HepG2 (cell line): ENCODE measurements at regions not wholly inside any gene's neighbourhood (a gene's known extent, or its start where the extent isn't known, plus 50 kb on each side); places are given as distances from the start of the nearest gene placed in this dataset.

Experiments used
- ATAC-seq: fragments of 200-7000 bp; cut with Tn5 transposase; 3 replicates; pipeline ENCODE4 v1.9.1; 2020; ENCODE audit warnings: mild to moderate bottlenecking, moderate library complexity
- BruUV-seq: library from RNA; stranded (reverse); fragments of 400-500 nt; replicated peaks from 2 replicates; lab custom pipeline; 2021; lab: Mats Ljungman, UMichigan
- CTCF ChIA-PET: fragments of 300-600 bp; formaldehyde crosslinking; extraction: SDS; loops from one replicate; lab custom pipeline; 2021; ENCODE audit warnings: low total read pairs, inconsistent platforms, low intra/inter-chr PET ratio; lab: Yijun Ruan, JAX
- POLR2A ChIA-PET: fragments of 350-600 bp; sonication (Branson Sonifier 250); formaldehyde crosslinking; loops from one replicate; lab custom pipeline; 2020; ENCODE audit warnings: antibody characterized with exemption, inconsistent platforms; lab: Yijun Ruan, JAX
- DNase-seq: peaks from one replicate; pipeline ENCODE4 v3.0.0-alpha.2; 2015; ENCODE audit warnings: low spot score
- FAIRE-seq: peaks from 3 replicates; lab custom pipeline; 2011; peaks lifted over from hg19 to GRCh38; lab: Jason Lieb, UNC
- H2AFZ ChIP-seq: one replicate; pipeline ENCODE4 v1.6.1; 2011; ENCODE audit warnings: low read length, inconsistent platforms
- H3K27ac ChIP-seq: fragments of 300-600 bp; 3 replicates; pipeline ENCODE4 v1.8.0; 2011; ENCODE audit warnings: mixed run types, mild to moderate bottlenecking, mixed read lengths, low read length, inconsistent platforms; ENCODE audit not compliant: insufficient read depth; ENCODE audit errors: extremely low read length
- H3K27me3 ChIP-seq, 2 experiments: fragments of 200-600 bp in 1 of 2; 2 replicates in 1 of 2; 3 replicates in 1 of 2; pipeline versions ENCODE4 v1.6.0 to v1.8.0; 2011; ENCODE audit warnings: low read length in 2 of 2, mild to moderate bottlenecking in 2 of 2, moderate library complexity in 2 of 2, inconsistent platforms in 1 of 2; ENCODE audit not compliant: insufficient read depth in 2 of 2, control insufficient read depth in 1 of 2
- H3K36me3 ChIP-seq, 2 experiments: fragments of 200-600 bp in 1 of 2; replicated peaks in 1 of 2; 2 replicates in 1 of 2; 3 replicates in 1 of 2; pipeline versions ENCODE4 v1.5.1 to v1.8.0; 2011; ENCODE audit warnings: low read length in 2 of 2, inconsistent platforms in 1 of 2; ENCODE audit not compliant: insufficient read depth in 2 of 2, control insufficient read depth in 1 of 2
- H3K4me1 ChIP-seq: 2 replicates; pipeline ENCODE4 v1.5.1; 2012; ENCODE audit warnings: low read length, inconsistent platforms; ENCODE audit not compliant: insufficient read depth
- H3K4me2 ChIP-seq: 2 replicates; pipeline ENCODE4 v1.6.0; 2011; ENCODE audit warnings: low read depth, low read length, inconsistent platforms
- H3K4me3 ChIP-seq, 3 experiments: fragments of 200-600 bp in 1 of 3; sonication (generic), shearing (Covaris generic) in 1 of 3; replicated peaks in 1 of 3; 2 replicates each; pipeline ENCODE4 v1.5.1; 2011 to 2016; ENCODE audit warnings: low read length in 3 of 3, inconsistent platforms in 2 of 3, low read depth in 2 of 3, mild to moderate bottlenecking in 2 of 3, control low read depth in 1 of 3, mixed read lengths in 1 of 3; ENCODE audit not compliant: insufficient read depth in 1 of 3
- H3K79me2 ChIP-seq: one replicate; pipeline ENCODE4 v1.6.1; 2011; ENCODE audit warnings: low read length, inconsistent platforms; ENCODE audit not compliant: insufficient read depth
- H3K9ac ChIP-seq: 2 replicates; pipeline ENCODE4 v1.6.0; 2011; ENCODE audit warnings: mild to moderate bottlenecking, low read depth, low read length, inconsistent platforms; ENCODE audit not compliant: insufficient read depth
- H3K9me3 ChIP-seq: 2 replicates; pipeline ENCODE4 v1.5.1; 2012; ENCODE audit warnings: mild to moderate bottlenecking, low read length
- H4K20me1 ChIP-seq: 2 replicates; pipeline ENCODE4 v1.6.0; 2011; ENCODE audit warnings: inconsistent platforms, mild to moderate bottlenecking, low read length, moderate library complexity; ENCODE audit not compliant: insufficient read depth
- FOSL2 ChIP-seq: sonication (generic); formaldehyde crosslinking; IDR thresholded peaks from 2 replicates; pipeline ENCODE4 v1.4.0; 2020; ENCODE audit warnings: missing genetic modification reagents
- FOXA3 ChIP-seq: IDR thresholded peaks from 2 replicates; pipeline ENCODE4 v1.6.1; 2016; ENCODE audit warnings: missing genetic modification reagents, missing compliant biosample characterization
- FOXP1 ChIP-seq, 2 experiments: fragments of 450-650 bp in 1 of 2; IDR thresholded peaks; 2 replicates each; pipeline ENCODE4 v1.6.1; 2017 to 2018; ENCODE audit warnings: antibody characterized with exemption in 1 of 2
- HNRNPH1 ChIP-seq: fragments of 200-400 bp; formaldehyde crosslinking; optimal IDR thresholded peaks from 2 replicates; pipeline ENCODE3; 2017; ENCODE audit warnings: mild to moderate bottlenecking, low read depth, low read length
- HNRNPL ChIP-seq: fragments of 200-400 bp; formaldehyde crosslinking; IDR thresholded peaks from 2 replicates; pipeline ENCODE4 v1.6.1; 2017; ENCODE audit warnings: mild to moderate bottlenecking, low read depth, low read length
- MAF1 ChIP-seq: sonication (generic); formaldehyde crosslinking; IDR thresholded peaks from 2 replicates; pipeline ENCODE4 v1.5.0; 2020; ENCODE audit warnings: missing genetic modification reagents, borderline replicate concordance
- MEF2D ChIP-seq: sonication (generic); formaldehyde crosslinking; IDR thresholded peaks from 2 replicates; pipeline ENCODE4 v1.5.1; 2020; ENCODE audit warnings: mild to moderate bottlenecking, missing genetic modification reagents
- MIER2 ChIP-seq: IDR thresholded peaks from 2 replicates; pipeline ENCODE4 v1.6.1; 2016; ENCODE audit warnings: missing biosample characterization, missing genetic modification reagents
- PAXIP1 ChIP-seq: sonication (generic); formaldehyde crosslinking; conservative IDR thresholded peaks from 2 replicates; pipeline ENCODE4 v1.4.0; 2020; ENCODE audit warnings: mild to moderate bottlenecking, missing genetic modification reagents, moderate library complexity
- RFX5 ChIP-seq: IDR thresholded peaks from 2 replicates; pipeline ENCODE4 v1.6.1; 2011; ENCODE audit warnings: low read depth, low read length, improper control_type of control experiment
- SMAD3 ChIP-seq: sonication (generic); formaldehyde crosslinking; IDR thresholded peaks from 2 replicates; pipeline ENCODE4 v1.4.0; 2020; ENCODE audit warnings: missing genetic modification reagents
- SRSF1 ChIP-seq: fragments of 200-400 bp; formaldehyde crosslinking; optimal IDR thresholded peaks from 2 replicates; pipeline ENCODE3; 2017; ENCODE audit warnings: mild to moderate bottlenecking, low read depth, low read length, moderate library complexity
- TBL1XR1 ChIP-seq: fragments of 150-350 bp; IDR thresholded peaks from 2 replicates; pipeline ENCODE4 v1.6.1; 2014; ENCODE audit warnings: borderline replicate concordance, low read length; ENCODE audit not compliant: partially characterized antibody
- ZFP41 ChIP-seq: sonication (generic); formaldehyde crosslinking; IDR thresholded peaks from 2 replicates; pipeline ENCODE4 v1.4.0; 2020; ENCODE audit warnings: mild to moderate bottlenecking, missing genetic modification reagents, borderline replicate concordance
- WGBS: methylation state at CpG from one replicate; pipeline ENCODE4 v1.1.6; 2017; ENCODE audit warnings: low lambda C conversion rate; 5-methylcytosine and 5-hydroxymethylcytosine counted together
- in situ Hi-C: cut with HindIII; loops from 2 replicates; pipeline ENCODE4 v1.10.0; 2017; ENCODE audit warnings: low pct_unique_long_range_greater_than_20kb; ENCODE audit not compliant: extremely low pct_ligation_motif_present
- intact Hi-C: fragments of 100-400 bp; cut with micrococcal nuclease; formaldehyde crosslinking; loops from one replicate; pipeline ENCODE4 v1.10.0; 2022; ENCODE audit not compliant: unreplicated experiment
- TF ChIP-seq, protein P1 (sequence below): sonication (generic); formaldehyde crosslinking; IDR thresholded peaks from 2 replicates; pipeline ENCODE4 v1.5.1; 2020; ENCODE audit warnings: mild to moderate bottlenecking, missing genetic modification reagents, borderline replicate concordance

GRCh38 chr5:91797576-91797975 is 414.5 kb upstream of the ARRDC3 start (continued):
- TF ChIP-seq MEF2D = no peak
- no peak for TF ChIP-seq HNRNPL

- FAIRE-seq = no peak
- in situ Hi-C loops (no loop called here), intact Hi-C loops (no loop called here)
- CTCF ChIA-PET = no interaction called here
- peak; percentile 72 for ATAC-seq
- DNase-seq = peak; percentile 3
- no peak overlapping the region for H3K27ac ChIP-seq
- H3K27me3 ChIP-seq = no peaks in the 10 kb centered on the region
- H2AFZ ChIP-seq = no peak overlapping the region
- no peak overlapping the region for H3K9ac ChIP-seq
- POLR2A ChIA-PET = no interaction called here
- H3K79me2 ChIP-seq = no peaks in the 10 kb centered on the region
- H4K20me1 ChIP-seq = no peaks in the 10 kb centered on the region
- H3K36me3 ChIP-seq = no peaks in the 10 kb centered on the region
- no peaks in the 10 kb centered on the region for H3K9me3 ChIP-seq
- no peak overlapping the region for H3K4me3 ChIP-seq
- BruUV-seq = no TSS peak
- no peaks in the 10 kb centered on the region; the same call in 1 of the 2 replicates for H3K4me1 ChIP-seq
- WGBS = 9% methylated on average over 4 of the region's 4 CpGs
- H3K4me2 ChIP-seq = no peak overlapping the region; the same call in 1 of the 2 replicates
- peak; percentile 24; the same call in 1 of the 2 replicates for TF ChIP-seq FOXA3 (CRISPR knock-in tag)
- TF ChIP-seq, protein P1, sequence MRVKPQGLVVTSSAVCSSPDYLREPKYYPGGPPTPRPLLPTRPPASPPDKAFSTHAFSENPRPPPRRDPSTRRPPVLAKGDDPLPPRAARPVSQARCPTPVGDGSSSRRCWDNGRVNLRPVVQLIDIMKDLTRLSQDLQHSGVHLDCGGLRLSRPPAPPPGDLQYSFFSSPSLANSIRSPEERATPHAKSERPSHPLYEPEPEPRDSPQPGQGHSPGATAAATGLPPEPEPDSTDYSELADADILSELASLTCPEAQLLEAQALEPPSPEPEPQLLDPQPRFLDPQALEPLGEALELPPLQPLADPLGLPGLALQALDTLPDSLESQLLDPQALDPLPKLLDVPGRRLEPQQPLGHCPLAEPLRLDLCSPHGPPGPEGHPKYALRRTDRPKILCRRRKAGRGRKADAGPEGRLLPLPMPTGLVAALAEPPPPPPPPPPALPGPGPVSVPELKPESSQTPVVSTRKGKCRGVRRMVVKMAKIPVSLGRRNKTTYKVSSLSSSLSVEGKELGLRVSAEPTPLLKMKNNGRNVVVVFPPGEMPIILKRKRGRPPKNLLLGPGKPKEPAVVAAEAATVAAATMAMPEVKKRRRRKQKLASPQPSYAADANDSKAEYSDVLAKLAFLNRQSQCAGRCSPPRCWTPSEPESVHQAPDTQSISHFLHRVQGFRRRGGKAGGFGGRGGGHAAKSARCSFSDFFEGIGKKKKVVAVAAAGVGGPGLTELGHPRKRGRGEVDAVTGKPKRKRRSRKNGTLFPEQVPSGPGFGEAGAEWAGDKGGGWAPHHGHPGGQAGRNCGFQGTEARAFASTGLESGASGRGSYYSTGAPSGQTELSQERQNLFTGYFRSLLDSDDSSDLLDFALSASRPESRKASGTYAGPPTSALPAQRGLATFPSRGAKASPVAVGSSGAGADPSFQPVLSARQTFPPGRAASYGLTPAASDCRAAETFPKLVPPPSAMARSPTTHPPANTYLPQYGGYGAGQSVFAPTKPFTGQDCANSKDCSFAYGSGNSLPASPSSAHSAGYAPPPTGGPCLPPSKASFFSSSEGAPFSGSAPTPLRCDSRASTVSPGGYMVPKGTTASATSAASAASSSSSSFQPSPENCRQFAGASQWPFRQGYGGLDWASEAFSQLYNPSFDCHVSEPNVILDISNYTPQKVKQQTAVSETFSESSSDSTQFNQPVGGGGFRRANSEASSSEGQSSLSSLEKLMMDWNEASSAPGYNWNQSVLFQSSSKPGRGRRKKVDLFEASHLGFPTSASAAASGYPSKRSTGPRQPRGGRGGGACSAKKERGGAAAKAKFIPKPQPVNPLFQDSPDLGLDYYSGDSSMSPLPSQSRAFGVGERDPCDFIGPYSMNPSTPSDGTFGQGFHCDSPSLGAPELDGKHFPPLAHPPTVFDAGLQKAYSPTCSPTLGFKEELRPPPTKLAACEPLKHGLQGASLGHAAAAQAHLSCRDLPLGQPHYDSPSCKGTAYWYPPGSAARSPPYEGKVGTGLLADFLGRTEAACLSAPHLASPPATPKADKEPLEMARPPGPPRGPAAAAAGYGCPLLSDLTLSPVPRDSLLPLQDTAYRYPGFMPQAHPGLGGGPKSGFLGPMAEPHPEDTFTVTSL (CRISPR knock-in tag) = peak; percentile 65; the same call in 1 of the 2 replicates
- no peak for TF ChIP-seq FOXP1 (IDR thresholded peaks at IDR 0.05)
- 0 out of 2 replicates have a peak, but pooled peaks have one; percentile 17 for TF ChIP-seq FOXP1 (CRISPR knock-in tag; IDR thresholded peaks at IDR 0.05)
- no peak for TF ChIP-seq TBL1XR1
- TF ChIP-seq RFX5 = peak; percentile 26; the same call in 1 of the 2 replicates
- TF ChIP-seq ZFP41 = no peak
- TF ChIP-seq FOSL2 (CRISPR knock-in tag) = peak; percentile 52; the same call in 1 of the 2 replicates
- TF ChIP-seq MIER2 (CRISPR knock-in tag) = no peak
- no peak for TF ChIP-seq SMAD3 (CRISPR knock-in tag)
- TF ChIP-seq PAXIP1 (CRISPR knock-in tag) = peak; percentile 32; the same call in 1 of the 2 replicates
- TF ChIP-seq HNRNPH1 = no peak
- TF ChIP-seq SRSF1 = no peak
- no peak for TF ChIP-seq MAF1
Measured at GRCh38 chr5:91794856-91795548, 411.9 kb upstream of the ARRDC3 start.
